ENCODE measurements at regions not wholly inside any gene's neighbourhood (a gene's known extent, or its start where the extent isn't known, plus 50 kb on each side); places are given as distances from the start of the nearest gene placed in this dataset.
"Not testable (repeated sequence)": the region's sequence is repeated elsewhere in the genome, so short reads cannot be mapped to it uniquely, and the experiment has no call there.

DNA sequence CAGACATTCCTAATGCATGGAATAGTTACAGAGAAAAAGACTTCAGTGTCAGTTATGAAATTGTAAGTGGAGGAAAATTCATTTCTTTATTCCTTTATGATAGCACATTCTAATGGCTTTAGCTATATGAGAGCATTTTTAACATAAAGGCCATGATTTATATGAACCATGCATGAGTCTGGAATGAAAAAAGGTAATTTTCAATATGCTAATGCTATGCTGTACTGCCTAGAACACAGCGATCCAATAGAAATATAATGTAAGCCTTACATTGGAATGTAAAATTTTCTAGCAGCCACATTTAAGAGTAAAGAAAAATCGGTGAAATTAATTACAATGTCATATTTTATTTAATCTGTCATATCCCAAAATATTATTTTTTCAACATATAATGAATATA lies 932.0 kb downstream of the C4orf33 start:
- WGBS, 2 donors: 81 to 86% methylated on average over 2 of the region's 2 CpGs
- no peaks in the 10 kb centered on the region for H3K9me3 ChIP-seq (ENCODE audit: control insufficient read depth in 4 of 4, insufficient read depth in 3 of 4, low read length in 3 of 4)
- TF ChIP-seq, protein P1, sequence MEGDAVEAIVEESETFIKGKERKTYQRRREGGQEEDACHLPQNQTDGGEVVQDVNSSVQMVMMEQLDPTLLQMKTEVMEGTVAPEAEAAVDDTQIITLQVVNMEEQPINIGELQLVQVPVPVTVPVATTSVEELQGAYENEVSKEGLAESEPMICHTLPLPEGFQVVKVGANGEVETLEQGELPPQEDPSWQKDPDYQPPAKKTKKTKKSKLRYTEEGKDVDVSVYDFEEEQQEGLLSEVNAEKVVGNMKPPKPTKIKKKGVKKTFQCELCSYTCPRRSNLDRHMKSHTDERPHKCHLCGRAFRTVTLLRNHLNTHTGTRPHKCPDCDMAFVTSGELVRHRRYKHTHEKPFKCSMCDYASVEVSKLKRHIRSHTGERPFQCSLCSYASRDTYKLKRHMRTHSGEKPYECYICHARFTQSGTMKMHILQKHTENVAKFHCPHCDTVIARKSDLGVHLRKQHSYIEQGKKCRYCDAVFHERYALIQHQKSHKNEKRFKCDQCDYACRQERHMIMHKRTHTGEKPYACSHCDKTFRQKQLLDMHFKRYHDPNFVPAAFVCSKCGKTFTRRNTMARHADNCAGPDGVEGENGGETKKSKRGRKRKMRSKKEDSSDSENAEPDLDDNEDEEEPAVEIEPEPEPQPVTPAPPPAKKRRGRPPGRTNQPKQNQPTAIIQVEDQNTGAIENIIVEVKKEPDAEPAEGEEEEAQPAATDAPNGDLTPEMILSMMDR (IDR thresholded peaks at IDR 0.05; ENCODE audit: control extremely low read depth, extremely low read depth): no peak
- no peaks in the 10 kb centered on the region for H3K27me3 ChIP-seq (ENCODE audit: control insufficient read depth in 3 of 3, insufficient read depth in 3 of 3, low read length in 2 of 3)
- no peak for DNase-seq
- no peak for ATAC-seq (ENCODE audit: insufficient read depth, low FRiP score)
- H3K4me1 ChIP-seq (ENCODE audit: control insufficient read depth in 5 of 5, insufficient read depth in 5 of 5, low read length in 5 of 5): no peaks in the 10 kb centered on the region
- no peaks in the 10 kb centered on the region for H3K36me3 ChIP-seq (ENCODE audit: control insufficient read depth in 4 of 4, insufficient read depth in 4 of 4, low read length in 4 of 4)
- H3K27ac ChIP-seq (ENCODE audit: low read depth in 1 of 2, low read length in 1 of 2): no peak overlapping the region
- no peak overlapping the region for H3K4me3 ChIP-seq
- no peak overlapping the region for H3K9ac ChIP-seq (ENCODE audit: insufficient read depth in 1 of 2, low read length in 2 of 2)

DNA sequence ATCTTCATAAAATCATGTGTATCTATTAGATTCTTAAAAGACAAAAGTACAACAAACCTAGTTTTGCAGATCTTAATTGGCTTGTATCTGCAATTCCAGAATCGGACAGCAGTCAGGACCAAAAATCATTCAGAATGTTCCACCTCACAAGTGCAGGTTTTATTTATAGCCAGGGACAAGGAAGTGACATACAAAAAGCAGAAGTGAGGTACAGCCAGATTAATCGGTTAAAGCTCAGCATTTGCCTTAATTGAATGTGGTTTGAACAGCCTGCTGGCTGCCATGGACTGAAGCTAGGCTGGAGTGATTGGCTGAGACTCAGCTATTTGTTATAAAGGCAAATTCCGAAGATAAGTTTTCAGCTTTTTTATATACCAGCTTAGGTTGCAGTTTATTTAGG lies 932.6 kb downstream of the C4orf33 start:
- Histone ChIP-seq H3K27ac (ENCODE audit: low read depth in 1 of 2, low read length in 1 of 2) (no peak overlapping the region), H3K9ac (ENCODE audit: insufficient read depth in 1 of 2, low read length in 2 of 2) (no peak overlapping the region), H3K9me3 (ENCODE audit: control insufficient read depth in 4 of 4, insufficient read depth in 3 of 4, low read length in 3 of 4) (no peaks in the 10 kb centered on the region), H3K4me3 (no peak overlapping the region), H3K27me3 (ENCODE audit: control insufficient read depth in 3 of 3, insufficient read depth in 3 of 3, low read length in 2 of 3) (no peaks in the 10 kb centered on the region), H3K4me1 (ENCODE audit: control insufficient read depth in 5 of 5, insufficient read depth in 5 of 5, low read length in 5 of 5) (no peaks in the 10 kb centered on the region), H3K36me3 (ENCODE audit: control insufficient read depth in 4 of 4, insufficient read depth in 4 of 4, low read length in 4 of 4) (no peaks in the 10 kb centered on the region)
- TF ChIP-seq, protein P1 (IDR thresholded peaks at IDR 0.05; ENCODE audit: control extremely low read depth, extremely low read depth): no peak
- DNase-seq: no peak
- 20 to 39% methylated on average over 3 of the region's 3 CpGs for WGBS, 2 donors
- ATAC-seq (ENCODE audit: insufficient read depth, low FRiP score): no peak

DNA sequence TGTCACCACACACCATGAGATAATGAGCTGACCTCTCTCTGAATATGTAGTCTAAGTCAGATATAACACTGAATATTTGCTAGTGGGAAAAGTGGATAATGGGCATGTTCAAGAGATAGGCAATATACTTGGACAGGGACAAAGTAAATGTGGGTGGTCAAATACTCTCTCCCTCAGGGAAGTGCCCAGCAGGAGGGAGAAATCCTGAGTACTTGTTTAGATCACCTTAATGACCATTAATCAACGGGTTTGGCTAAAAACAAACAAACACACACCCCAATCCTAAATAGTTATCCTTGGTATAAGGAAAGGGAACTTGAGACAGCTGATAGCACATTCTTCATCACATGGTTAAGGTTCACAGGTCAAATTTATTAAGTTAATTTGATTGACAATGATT lies 933.5 kb downstream of the C4orf33 start:
- H3K9ac ChIP-seq (ENCODE audit: insufficient read depth in 1 of 2, low read length in 2 of 2): no peak overlapping the region
- WGBS, 2 donors: 44 to 62% methylated on average over 1 of the region's 1 CpG
- no peak overlapping the region for H3K4me3 ChIP-seq
- TF ChIP-seq, protein P1 (IDR thresholded peaks at IDR 0.05; ENCODE audit: control extremely low read depth, extremely low read depth): no peak
- no peak for ATAC-seq (ENCODE audit: insufficient read depth, low FRiP score)
- H3K4me1 ChIP-seq (ENCODE audit: control insufficient read depth in 5 of 5, insufficient read depth in 5 of 5, low read length in 5 of 5): no peaks in the 10 kb centered on the region
- no peaks in the 10 kb centered on the region for H3K36me3 ChIP-seq (ENCODE audit: control insufficient read depth in 4 of 4, insufficient read depth in 4 of 4, low read length in 4 of 4)
- H3K9me3 ChIP-seq (ENCODE audit: control insufficient read depth in 4 of 4, insufficient read depth in 3 of 4, low read length in 3 of 4): no peaks in the 10 kb centered on the region
- H3K27me3 ChIP-seq (ENCODE audit: control insufficient read depth in 3 of 3, insufficient read depth in 3 of 3, low read length in 2 of 3): no peaks in the 10 kb centered on the region
- no peak for DNase-seq
- no peak overlapping the region for H3K27ac ChIP-seq (ENCODE audit: low read depth in 1 of 2, low read length in 1 of 2)

DNA sequence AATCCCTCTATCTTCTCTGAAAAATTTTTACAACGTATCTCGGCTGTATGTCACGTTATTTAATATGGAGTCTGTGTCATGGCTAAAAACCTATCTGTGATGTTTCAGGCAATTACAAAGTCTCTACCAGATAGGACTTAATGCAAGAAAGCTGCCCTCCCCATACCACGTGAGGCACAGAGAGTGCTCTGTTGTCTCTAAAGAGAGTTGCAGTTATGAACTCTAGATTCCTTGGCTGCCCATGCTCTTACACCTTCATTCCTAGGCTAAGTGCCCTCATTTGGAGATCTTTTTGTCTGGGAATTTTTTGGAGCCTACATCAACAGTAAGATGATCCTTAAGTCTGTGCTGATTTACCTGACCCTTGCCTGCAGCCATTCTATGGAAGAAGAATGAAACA lies 935.9 kb downstream of the C4orf33 start:
- Histone ChIP-seq H3K27ac (ENCODE audit: low read depth in 1 of 2, low read length in 1 of 2) (no peak overlapping the region), H3K4me3 (no peak overlapping the region), H3K36me3 (ENCODE audit: control insufficient read depth in 4 of 4, insufficient read depth in 4 of 4, low read length in 4 of 4) (no peaks in the 10 kb centered on the region), H3K9ac (ENCODE audit: insufficient read depth in 1 of 2, low read length in 2 of 2) (no peak overlapping the region), H3K27me3 (ENCODE audit: control insufficient read depth in 3 of 3, insufficient read depth in 3 of 3, low read length in 2 of 3) (no peaks in the 10 kb centered on the region), H3K9me3 (ENCODE audit: control insufficient read depth in 4 of 4, insufficient read depth in 3 of 4, low read length in 3 of 4) (no peaks in the 10 kb centered on the region), H3K4me1 (ENCODE audit: control insufficient read depth in 5 of 5, insufficient read depth in 5 of 5, low read length in 5 of 5) (no peaks in the 10 kb centered on the region)
- TF ChIP-seq, protein P1 (IDR thresholded peaks at IDR 0.05; ENCODE audit: control extremely low read depth, extremely low read depth): no peak
- no peak for DNase-seq
- ATAC-seq (ENCODE audit: insufficient read depth, low FRiP score): no peak
- 90 to 94% methylated on average over 4 of the region's 4 CpGs for whole genome bisulfite sequencing, 2 donors

DNA sequence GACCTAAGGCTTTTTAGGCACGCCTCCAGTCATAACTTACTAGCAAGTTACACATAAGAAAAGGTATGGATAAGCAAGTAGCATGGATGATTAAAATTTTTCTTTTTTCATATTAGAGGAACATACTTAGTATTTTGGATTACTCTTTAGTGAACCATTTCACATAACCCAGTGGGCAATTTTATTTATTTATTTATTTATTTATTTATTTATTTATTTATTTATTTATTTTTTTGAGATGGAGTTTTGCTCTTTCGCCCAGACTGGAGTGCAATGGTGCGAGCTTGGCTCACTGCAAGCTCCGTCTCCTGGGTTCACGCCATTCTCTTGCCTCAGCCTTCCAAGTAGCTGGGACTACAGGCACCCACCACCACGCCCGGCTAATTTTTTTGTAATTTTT lies 937.7 kb downstream of the C4orf33 start:
- not testable (repeated sequence) for H3K9ac ChIP-seq (ENCODE audit: insufficient read depth in 1 of 2, low read length in 2 of 2); H3K9me3 ChIP-seq (ENCODE audit: control insufficient read depth in 4 of 4, insufficient read depth in 3 of 4, low read length in 3 of 4); DNase-seq; H3K4me3 ChIP-seq; H3K4me1 ChIP-seq (ENCODE audit: control insufficient read depth in 5 of 5, insufficient read depth in 5 of 5, low read length in 5 of 5); H3K27ac ChIP-seq (ENCODE audit: low read depth in 1 of 2, low read length in 1 of 2); ATAC-seq (ENCODE audit: insufficient read depth, low FRiP score); H3K27me3 ChIP-seq (ENCODE audit: control insufficient read depth in 3 of 3, insufficient read depth in 3 of 3, low read length in 2 of 3); H3K36me3 ChIP-seq (ENCODE audit: control insufficient read depth in 4 of 4, insufficient read depth in 4 of 4, low read length in 4 of 4)
- 97% methylated on average over 7 of the region's 7 CpGs for WGBS, 2 donors

Data from lung (tissue), 11 donors.